ENCODE measurements at regions not wholly inside any gene's neighbourhood (a gene's known extent, or its start where the extent isn't known, plus 50 kb on each side); places are given as distances from the start of the nearest gene placed in this dataset.

DNA sequence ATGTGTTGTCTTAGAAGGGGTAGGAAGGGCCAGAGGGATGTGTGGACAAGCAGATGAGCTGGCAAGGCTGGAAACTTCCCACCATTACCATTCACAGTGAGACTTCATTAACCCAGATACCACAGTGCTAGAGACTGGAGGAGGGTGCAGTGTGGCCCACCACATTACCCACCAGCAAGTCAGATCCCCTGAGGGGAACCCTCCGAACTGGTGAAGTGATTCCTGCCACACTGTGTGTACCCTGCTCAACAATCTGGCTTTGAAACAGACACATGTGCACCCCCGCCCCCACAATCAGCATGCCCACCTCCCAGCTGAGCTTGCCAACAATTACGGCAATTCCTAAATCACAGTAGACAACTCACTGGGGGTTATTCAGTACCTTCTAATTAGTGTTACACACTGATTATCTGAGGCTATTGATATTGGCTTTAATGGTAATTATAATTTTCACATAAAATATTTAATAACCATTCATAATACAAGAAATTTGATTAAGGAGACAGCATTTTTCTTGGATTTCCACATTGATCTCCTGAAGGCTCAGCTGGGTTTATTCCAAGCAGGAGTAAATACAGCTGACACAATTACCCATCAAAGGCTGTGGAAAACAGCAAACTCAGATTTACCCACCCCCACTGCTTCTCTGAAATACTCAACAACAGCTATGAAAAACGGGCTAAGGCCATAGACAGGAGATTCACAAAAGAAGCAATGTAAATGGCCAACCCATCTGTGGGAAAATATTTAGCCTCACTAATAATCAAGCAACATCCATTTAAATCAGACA, 169.3 kb upstream of the FSTL4 start:
- TF ChIP-seq EP300 (IDR thresholded peaks at IDR 0.05; ENCODE audit: borderline replicate concordance) (no peak), RAD21 (IDR thresholded peaks at IDR 0.05; ENCODE audit: low read depth) (no peak), ZBTB7A (IDR thresholded peaks at IDR 0.05; ENCODE audit: low read depth) (no peak), CREB1 (IDR thresholded peaks at IDR 0.05; ENCODE audit: low read depth) (no peak), TCF12 (IDR thresholded peaks at IDR 0.05; ENCODE audit: low read depth) (no peak), TAF1 (IDR thresholded peaks at IDR 0.05; ENCODE audit: low read depth) (no peak), FOXM1 (IDR thresholded peaks at IDR 0.05; ENCODE audit: borderline replicate concordance, low read depth) (no peak), CEBPB (IDR thresholded peaks at IDR 0.05) (no peak), YY1 (IDR thresholded peaks at IDR 0.05; ENCODE audit: low read depth) (no peak)
- TF ChIP-seq, protein P1, sequence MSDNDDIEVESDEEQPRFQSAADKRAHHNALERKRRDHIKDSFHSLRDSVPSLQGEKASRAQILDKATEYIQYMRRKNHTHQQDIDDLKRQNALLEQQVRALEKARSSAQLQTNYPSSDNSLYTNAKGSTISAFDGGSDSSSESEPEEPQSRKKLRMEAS (IDR thresholded peaks at IDR 0.05), result no peak
- TF ChIP-seq, protein P2, sequence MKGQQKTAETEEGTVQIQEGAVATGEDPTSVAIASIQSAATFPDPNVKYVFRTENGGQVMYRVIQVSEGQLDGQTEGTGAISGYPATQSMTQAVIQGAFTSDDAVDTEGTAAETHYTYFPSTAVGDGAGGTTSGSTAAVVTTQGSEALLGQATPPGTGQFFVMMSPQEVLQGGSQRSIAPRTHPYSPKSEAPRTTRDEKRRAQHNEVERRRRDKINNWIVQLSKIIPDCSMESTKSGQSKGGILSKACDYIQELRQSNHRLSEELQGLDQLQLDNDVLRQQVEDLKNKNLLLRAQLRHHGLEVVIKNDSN (IDR thresholded peaks at IDR 0.05), result no peak
- TF ChIP-seq, protein P3, sequence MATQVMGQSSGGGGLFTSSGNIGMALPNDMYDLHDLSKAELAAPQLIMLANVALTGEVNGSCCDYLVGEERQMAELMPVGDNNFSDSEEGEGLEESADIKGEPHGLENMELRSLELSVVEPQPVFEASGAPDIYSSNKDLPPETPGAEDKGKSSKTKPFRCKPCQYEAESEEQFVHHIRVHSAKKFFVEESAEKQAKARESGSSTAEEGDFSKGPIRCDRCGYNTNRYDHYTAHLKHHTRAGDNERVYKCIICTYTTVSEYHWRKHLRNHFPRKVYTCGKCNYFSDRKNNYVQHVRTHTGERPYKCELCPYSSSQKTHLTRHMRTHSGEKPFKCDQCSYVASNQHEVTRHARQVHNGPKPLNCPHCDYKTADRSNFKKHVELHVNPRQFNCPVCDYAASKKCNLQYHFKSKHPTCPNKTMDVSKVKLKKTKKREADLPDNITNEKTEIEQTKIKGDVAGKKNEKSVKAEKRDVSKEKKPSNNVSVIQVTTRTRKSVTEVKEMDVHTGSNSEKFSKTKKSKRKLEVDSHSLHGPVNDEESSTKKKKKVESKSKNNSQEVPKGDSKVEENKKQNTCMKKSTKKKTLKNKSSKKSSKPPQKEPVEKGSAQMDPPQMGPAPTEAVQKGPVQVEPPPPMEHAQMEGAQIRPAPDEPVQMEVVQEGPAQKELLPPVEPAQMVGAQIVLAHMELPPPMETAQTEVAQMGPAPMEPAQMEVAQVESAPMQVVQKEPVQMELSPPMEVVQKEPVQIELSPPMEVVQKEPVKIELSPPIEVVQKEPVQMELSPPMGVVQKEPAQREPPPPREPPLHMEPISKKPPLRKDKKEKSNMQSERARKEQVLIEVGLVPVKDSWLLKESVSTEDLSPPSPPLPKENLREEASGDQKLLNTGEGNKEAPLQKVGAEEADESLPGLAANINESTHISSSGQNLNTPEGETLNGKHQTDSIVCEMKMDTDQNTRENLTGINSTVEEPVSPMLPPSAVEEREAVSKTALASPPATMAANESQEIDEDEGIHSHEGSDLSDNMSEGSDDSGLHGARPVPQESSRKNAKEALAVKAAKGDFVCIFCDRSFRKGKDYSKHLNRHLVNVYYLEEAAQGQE (IDR thresholded peaks at IDR 0.05; ENCODE audit: low read depth), result no peak
